B cell (primary cell): ENCODE measurements at regions not wholly inside any gene's neighbourhood (a gene's known extent, or its start where the extent isn't known, plus 50 kb on each side); places are given as distances from the start of the nearest gene placed in this dataset.

Experiments used
- ATAC-seq: fragments of 200-7000 bp; cut with Tn5 transposase; one replicate; pipeline ENCODE4 v1.10.0; 2021; ENCODE audit warnings: low read depth, mild to moderate bottlenecking, moderate number of reproducible peaks, moderate library complexity
- CTCF ChIA-PET: fragments of 350-600 bp; sonication (Branson Sonifier 250); formaldehyde crosslinking; loops from one replicate; lab custom pipeline; 2021; ENCODE audit warnings: antibody characterized with exemption, inconsistent platforms; lab: Charles Lee
- POLR2A ChIA-PET: fragments of 350-600 bp; sonication (Branson Sonifier 250); formaldehyde crosslinking; loops from one replicate; lab custom pipeline; 2021; ENCODE audit warnings: antibody characterized with exemption; lab: Charles Lee
- DNase-seq: peaks from one replicate; pipeline ENCODE4 v3.0.0; 2013
- H2AFZ ChIP-seq: 2 replicates; pipeline ENCODE4 v1.6.1; 2012; ENCODE audit warnings: mild to moderate bottlenecking, low read depth, low read length; ENCODE audit not compliant: insufficient read depth, poor library complexity, severe bottlenecking
- H3K27ac ChIP-seq, 2 donors: 1 replicate in 1 of 2; 2 replicates in 1 of 2; pipeline ENCODE4 v1.5.1; 2012 to 2013; ENCODE audit warnings: low read length in 2 of 2, mild to moderate bottlenecking in 2 of 2, moderate library complexity in 1 of 2
- H3K27me3 ChIP-seq, 4 experiments: fragments of 200-600 bp in 1 of 4; sonication (generic) in 1 of 4; replicated peaks in 1 of 4; 1 replicate in 2 of 4; 2 replicates in 2 of 4; pipeline versions ENCODE4 v1.6.1 to v1.7.0; 2013 to 2016; ENCODE audit warnings: low read length in 3 of 4, mild to moderate bottlenecking in 2 of 4, mixed read lengths in 1 of 4, moderate library complexity in 1 of 4; ENCODE audit not compliant: insufficient read depth in 4 of 4, control insufficient read depth in 3 of 4; ENCODE audit errors: control extremely low read depth in 1 of 4
- H3K36me3 ChIP-seq, 2 experiments: replicated peaks in 1 of 2; 1 replicate in 1 of 2; 2 replicates in 1 of 2; pipeline versions ENCODE4 v1.6.1 to v1.7.1; 2013; ENCODE audit warnings: low read length in 1 of 2; ENCODE audit not compliant: insufficient read depth in 2 of 2, control insufficient read depth in 1 of 2; ENCODE audit errors: control extremely low read depth in 1 of 2, extremely low read depth in 1 of 2
- H3K4me1 ChIP-seq, 2 donors: fragments of 200-600 bp in 1 of 2; sonication (generic) in 1 of 2; 1 replicate in 1 of 2; 2 replicates in 1 of 2; pipeline versions ENCODE4 v1.5.1 to v1.6.1; 2013 to 2017; ENCODE audit warnings: low read length in 2 of 2; ENCODE audit not compliant: control insufficient read depth in 2 of 2, insufficient read depth in 2 of 2
- H3K4me2 ChIP-seq: replicated peaks from 2 replicates; pipeline ENCODE3; 2012; ENCODE audit warnings: mild to moderate bottlenecking, low read depth, low read length; ENCODE audit not compliant: poor library complexity, severe bottlenecking
- H3K4me3 ChIP-seq, 5 experiments: fragments of 200-600 bp in 1 of 5; sonication (generic) in 1 of 5; 1 replicate in 3 of 5; 2 replicates in 2 of 5; pipeline versions ENCODE4 v1.5.1 to v1.7.0; 2011 to 2016; ENCODE audit warnings: low read length in 4 of 5, mild to moderate bottlenecking in 4 of 5, low read depth in 2 of 5, control low read depth in 1 of 5, moderate library complexity in 1 of 5; ENCODE audit not compliant: insufficient read depth in 1 of 5; ENCODE audit errors: control extremely low read depth in 1 of 5, extremely low read depth in 1 of 5
- H3K79me2 ChIP-seq: fragments of 200-600 bp; sonication (generic); one replicate; pipeline ENCODE4 v1.6.0; 2016; ENCODE audit warnings: low read length; ENCODE audit not compliant: control insufficient read depth, insufficient read depth
- H3K9ac ChIP-seq: fragments of 200-600 bp; sonication (generic); 2 replicates; pipeline ENCODE4 v1.6.1; 2017; ENCODE audit warnings: mild to moderate bottlenecking, low read length, moderate library complexity
- H3K9me3 ChIP-seq, 3 donors: one replicate each; pipeline versions ENCODE4 v1.6.1 to v1.7.1; 2013; ENCODE audit warnings: low read length in 2 of 3; ENCODE audit not compliant: control insufficient read depth in 2 of 3, insufficient read depth in 1 of 3; ENCODE audit errors: control extremely low read depth in 1 of 3
- H4K20me1 ChIP-seq: 2 replicates; pipeline ENCODE4 v1.6.0; 2012; ENCODE audit warnings: mild to moderate bottlenecking, low read length; ENCODE audit not compliant: insufficient read depth, control insufficient read depth, poor library complexity, severe bottlenecking
- H3K27ac Mint-ChIP-seq: one replicate; pipeline ENCODE4 v1.8.0; 2021; ENCODE audit warnings: mixed read lengths
- H3K27me3 Mint-ChIP-seq: one replicate; pipeline ENCODE4 v1.8.0; 2021; ENCODE audit warnings: mixed read lengths
- H3K4me1 Mint-ChIP-seq: one replicate; pipeline ENCODE4 v1.8.0; 2021; ENCODE audit warnings: mixed read lengths
- H3K4me3 Mint-ChIP-seq: one replicate; pipeline ENCODE4 v1.8.0; 2021; ENCODE audit warnings: mixed read lengths
- H3K9me3 Mint-ChIP-seq: one replicate; pipeline ENCODE4 v1.8.0; 2022; ENCODE audit warnings: mixed read lengths; ENCODE audit not compliant: insufficient read depth
- CTCF ChIP-seq: fragments of 200-600 bp; IDR thresholded peaks from one replicate; pipeline ENCODE4 v1.8.0; 2022; ENCODE audit warnings: antibody characterized with exemption, mild to moderate bottlenecking
- EZH2 ChIP-seq: IDR thresholded peaks from 2 replicates; pipeline ENCODE4 v1.6.1; 2012; ENCODE audit warnings: borderline replicate concordance, low read depth, mild to moderate bottlenecking, moderate library complexity, low read length; ENCODE audit not compliant: insufficient read depth, poor library complexity, severe bottlenecking
- WGBS: methylation state at CpG from one replicate; pipeline ENCODE4 v1.1.5; 2013; ENCODE audit warnings: missing lambda C conversion rate; ENCODE audit not compliant: insufficient coverage; 5-methylcytosine and 5-hydroxymethylcytosine counted together
- intact Hi-C: fragments of 100-400 bp; cut with micrococcal nuclease; formaldehyde crosslinking; loops from one replicate; pipeline ENCODE4 v1.10.0; 2022

GRCh38 chr9:117545846-117546245 is 131.0 kb upstream of the ASTN2 start:
- Mint-ChIP-seq H3K27me3 (peaks cover 24% of the 10 kb centered on the region), H3K4me3 (no peak overlapping the region), H3K9me3 (no peaks in the 10 kb centered on the region), H3K27ac (no peak overlapping the region), H3K4me1 (peaks cover 3% of the 10 kb centered on the region)
- ChIA-PET POLR2A (no interaction called here), CTCF (interaction anchor here (0.7 kb wide), 1 partner anchor 173 kb away, joined by 4 read pairs; no protein-coding TSS in a partner anchor)
- DNase-seq (no peak), ATAC-seq (no peak)
- TF ChIP-seq CTCF = no peak
- TF ChIP-seq EZH2 = no peak
- Histone ChIP-seq H3K27me3 (no peaks in the 10 kb centered on the region), H3K27ac (no peak overlapping the region), H3K79me2 (no peaks in the 10 kb centered on the region), H3K4me2 (no peak overlapping the region), H3K9ac (no peak overlapping the region), H3K4me3 (no peak overlapping the region), H4K20me1 (no peaks in the 10 kb centered on the region), H3K4me1 (no peaks in the 10 kb centered on the region), H2AFZ (no peak overlapping the region), H3K9me3 (no peaks in the 10 kb centered on the region), H3K36me3 (no peaks in the 10 kb centered on the region)
- WGBS = no CpG with 5 or more reads among the region's 1 CpG
- intact Hi-C loops = no loop called here

GRCh38 chr9:117543089-117543488 is 128.2 kb upstream of the ASTN2 start:
- Mint-ChIP-seq H3K9me3 (no peaks in the 10 kb centered on the region), H3K27me3 (peaks cover 12% of the 10 kb centered on the region), H3K27ac (no peak overlapping the region), H3K4me1 (peaks cover 3% of the 10 kb centered on the region), H3K4me3 (no peak overlapping the region)
- no peaks in the 10 kb centered on the region for H3K79me2 ChIP-seq
- H3K9me3 ChIP-seq = no peaks in the 10 kb centered on the region
- POLR2A ChIA-PET = no interaction called here
- no peak for TF ChIP-seq EZH2
- no peak for TF ChIP-seq CTCF
- H3K27me3 ChIP-seq = no peaks in the 10 kb centered on the region
- no peak for DNase-seq
- intact Hi-C loops = no loop called here
- no peak overlapping the region for H3K4me3 ChIP-seq
- H2AFZ ChIP-seq = no peak overlapping the region
- H3K9ac ChIP-seq = no peak overlapping the region
- no peaks in the 10 kb centered on the region for H4K20me1 ChIP-seq
- no peak overlapping the region for H3K4me2 ChIP-seq
- WGBS = 57% methylated on average over 2 of the region's 2 CpGs
- CTCF ChIA-PET = no interaction called here
- H3K4me1 ChIP-seq = no peaks in the 10 kb centered on the region
- H3K27ac ChIP-seq = no peak overlapping the region
- H3K36me3 ChIP-seq = no peaks in the 10 kb centered on the region
- ATAC-seq = no peak
